Lung microvascular endothelial cell (primary cell): ENCODE measurements at regions not wholly inside any gene's neighbourhood (a gene's known extent, or its start where the extent isn't known, plus 50 kb on each side); places are given as distances from the start of the nearest gene placed in this dataset.
"Not testable (repeated sequence)": the region's sequence is repeated elsewhere in the genome, so short reads cannot be mapped to it uniquely, and the experiment has no call there.

Experiments
- DNase-seq, 2 donors: peaks; one replicate each; pipeline versions ENCODE4 v3.0.0 to v3.0.0-alpha.2; 2010; ENCODE audit warnings: low read depth in 2 of 2

DNA sequence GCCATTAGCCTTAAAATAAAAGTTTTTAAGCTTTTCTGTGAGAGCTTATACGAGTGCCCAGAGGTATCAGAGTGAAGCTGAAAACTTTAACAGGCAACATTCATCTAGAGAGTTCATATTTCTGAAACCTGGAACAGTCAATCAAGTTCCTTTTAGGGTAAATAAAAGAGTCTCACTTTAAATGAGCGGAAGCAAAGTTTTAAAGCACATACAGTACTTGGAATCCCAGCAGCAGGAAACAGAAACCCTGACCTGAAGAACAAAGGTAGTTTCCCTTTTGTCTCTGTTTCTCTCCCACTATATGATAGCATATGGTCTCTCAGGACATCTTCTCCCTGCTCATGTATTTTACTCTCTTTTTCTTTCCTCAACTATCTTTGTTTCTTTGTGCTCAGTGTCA lies 153.0 kb downstream of the ASB9 start:
- no peak for DNase-seq

DNA sequence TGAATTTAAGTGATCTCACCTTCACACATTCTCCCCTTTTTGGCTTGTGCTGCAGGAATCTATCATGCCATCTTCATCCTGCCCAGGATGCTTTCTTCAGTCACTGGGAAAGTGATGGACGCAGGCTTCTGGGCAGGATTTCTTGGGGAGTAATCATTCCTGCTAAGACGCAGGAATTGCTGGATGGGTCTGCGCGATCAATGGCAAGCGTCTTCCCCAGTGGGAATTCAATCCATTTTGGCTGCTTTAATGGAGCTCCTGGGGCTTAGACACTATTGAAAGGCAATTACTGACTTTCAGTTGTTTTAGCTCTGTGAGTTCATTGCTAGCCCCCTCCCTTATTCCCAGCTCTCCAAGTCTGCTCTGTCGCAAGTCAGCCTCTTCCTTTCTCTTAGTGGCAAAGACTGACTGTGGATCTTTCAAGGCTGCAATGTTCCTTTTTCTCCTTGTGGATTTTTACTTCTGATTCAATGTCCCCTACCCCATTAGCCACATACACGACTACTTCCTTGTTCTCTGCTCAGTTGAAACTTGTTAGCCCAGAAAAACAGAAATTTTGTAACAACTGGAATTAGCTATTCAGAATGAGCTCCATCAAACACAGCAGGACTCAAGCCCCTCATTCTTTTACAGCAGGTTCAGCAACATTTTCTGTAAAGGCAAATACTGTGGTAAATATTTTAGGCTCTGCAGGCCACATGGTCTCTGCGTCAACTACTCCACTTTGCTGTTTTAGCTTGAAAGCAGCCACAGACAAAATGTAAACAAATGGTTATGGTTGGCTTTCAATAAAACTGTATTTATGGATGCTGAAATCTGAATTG lies 154.9 kb downstream of the ASB9 start:
- DNase-seq, result no peak

DNA sequence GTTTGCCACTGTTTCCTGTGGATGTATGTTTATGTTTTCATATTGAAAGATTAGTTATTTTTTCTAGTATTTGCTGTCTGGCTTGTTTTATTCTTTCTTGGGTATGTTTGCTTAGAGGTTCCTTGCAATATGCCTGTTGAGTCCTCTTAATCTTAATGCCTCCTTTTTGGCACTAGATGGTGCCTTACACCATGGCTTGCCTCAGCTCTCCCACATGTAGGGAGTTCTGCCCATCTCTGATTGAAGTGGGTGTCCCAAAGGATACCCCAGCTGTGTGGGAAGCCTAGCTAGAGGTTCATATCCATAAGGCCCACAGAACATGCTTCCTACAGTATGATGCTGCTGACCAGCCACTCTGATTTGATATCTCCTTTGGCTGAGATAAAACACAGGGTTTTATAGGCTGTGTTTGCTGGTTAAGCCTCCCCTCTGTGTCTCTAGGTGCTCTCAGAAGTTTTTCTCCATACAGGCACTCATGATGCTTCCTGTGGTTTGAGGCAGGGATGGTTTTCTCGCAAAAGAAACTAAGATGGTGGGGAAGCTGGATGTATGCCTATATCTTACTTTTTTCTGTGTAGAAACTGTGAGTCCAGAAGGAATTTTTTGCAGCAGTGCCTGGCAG lies 162.4 kb downstream of the ASB9 start:
- DNase-seq, result no peak

DNA sequence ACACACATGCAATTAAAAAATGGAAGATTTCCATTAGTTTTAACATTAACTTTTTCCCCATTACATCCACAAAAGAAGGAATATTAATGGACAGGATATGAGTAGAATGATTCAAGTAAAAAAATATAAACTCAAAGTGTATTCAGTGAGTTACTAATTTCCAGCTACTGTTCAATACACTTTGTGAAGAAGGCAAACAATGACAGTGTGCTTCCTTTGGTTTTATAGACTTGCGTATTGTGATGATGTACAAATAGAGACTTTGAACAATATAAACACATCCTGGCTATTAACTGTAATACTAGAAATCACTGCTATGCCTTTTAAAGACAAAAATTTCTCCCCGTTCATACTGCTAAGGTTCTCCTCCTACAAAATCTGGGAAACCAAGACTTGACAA lies 171.4 kb downstream of the ASB9 start:
- DNase-seq, result no peak

DNA sequence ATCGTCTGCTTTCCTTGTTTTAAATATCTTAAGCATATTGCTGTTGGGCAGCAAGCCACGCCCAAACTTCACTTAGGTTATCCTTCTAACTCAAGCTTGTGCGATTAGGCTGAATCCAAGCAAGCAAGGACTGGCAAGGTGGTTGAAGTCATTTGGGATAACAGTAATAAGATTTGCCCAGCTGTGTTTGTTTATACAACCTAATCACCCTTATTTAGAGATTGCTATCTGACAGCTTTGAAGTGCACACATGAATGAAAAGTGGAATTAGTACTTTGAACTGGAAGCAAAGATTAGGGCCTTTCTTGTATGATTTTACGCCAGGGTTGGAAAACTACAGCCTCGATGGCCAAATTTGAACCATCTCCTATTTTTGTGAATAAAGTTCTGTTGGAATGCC lies 182.1 kb downstream of the ASB9 start:
- DNase-seq, result no peak

DNA sequence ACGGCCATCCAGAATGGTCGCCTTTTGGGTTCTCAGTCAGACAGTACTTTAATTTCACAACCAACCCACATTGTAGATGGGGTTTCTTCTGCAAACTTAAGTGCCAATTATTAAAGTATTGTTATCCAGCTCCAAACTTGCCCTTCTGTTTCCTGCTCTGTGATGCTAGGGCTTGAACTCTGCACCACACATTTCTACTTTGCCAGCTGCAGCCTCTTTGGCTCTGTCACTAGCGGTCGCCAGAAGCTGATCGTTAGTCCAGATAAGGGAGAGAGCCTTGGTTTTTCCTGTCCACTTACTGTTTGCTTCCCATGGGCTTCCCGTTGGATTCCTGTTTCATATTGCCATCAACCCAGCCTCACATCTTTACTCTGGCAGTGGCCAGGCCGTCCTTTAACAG lies 196.6 kb downstream of the ASB9 start:
- DNase-seq, result peak; percentile 0 to 5

DNA sequence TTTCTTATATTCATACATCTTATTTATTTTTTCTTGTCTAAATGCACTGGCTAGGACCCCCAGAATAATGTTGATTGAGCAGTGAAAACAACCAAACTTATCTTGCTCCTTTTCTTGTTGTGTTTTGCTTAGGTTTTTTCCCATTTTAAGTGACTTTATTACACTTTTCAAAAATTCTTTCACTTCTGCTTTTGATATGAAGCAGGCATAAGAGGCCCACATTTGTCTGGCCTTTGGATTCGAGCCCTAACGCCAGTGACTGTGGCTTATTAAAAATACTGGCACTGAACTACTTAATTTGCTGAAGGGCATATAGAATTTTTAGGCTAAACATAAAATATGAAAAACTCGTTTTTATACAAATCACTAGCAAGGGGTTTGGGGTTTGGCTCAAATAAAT lies 197.0 kb downstream of the ASB9 start:
- DNase-seq, result no peak

DNA sequence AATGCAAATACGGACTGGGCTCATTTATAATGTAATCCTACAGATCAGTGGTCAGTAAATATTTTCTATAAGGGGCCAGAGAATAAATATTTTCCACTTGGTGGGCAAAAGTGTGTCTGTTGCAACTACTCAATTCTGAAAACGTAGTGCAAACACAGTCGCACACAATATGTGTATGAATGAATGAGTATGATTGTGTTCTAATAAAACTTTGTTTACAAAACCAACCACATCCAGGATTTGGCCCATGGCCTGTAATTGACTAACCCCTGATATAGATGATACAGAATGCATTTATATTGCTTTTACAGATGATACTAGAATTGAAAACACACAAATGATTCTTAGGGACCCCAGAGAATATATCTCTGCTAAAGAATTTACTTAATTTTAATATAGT lies 197.6 kb downstream of the ASB9 start:
- no peak for DNase-seq

DNA sequence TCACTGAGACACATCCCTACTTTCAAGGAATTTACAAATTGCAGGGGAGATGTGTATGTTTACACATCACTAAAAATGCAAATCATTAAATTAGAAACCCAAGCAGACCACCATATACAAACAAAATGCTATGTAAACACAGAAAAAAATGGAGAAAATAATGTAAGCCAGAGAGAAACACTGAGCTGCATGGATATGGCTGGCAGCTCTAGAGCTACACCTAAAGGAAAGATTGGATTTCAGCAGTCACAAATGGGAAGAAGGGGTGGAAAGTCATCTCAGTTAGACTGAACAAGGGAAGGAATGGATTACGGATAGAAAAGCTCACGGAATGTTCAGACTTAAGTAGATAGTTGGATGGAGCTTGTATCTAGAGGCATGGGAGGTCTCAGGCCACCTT lies 186.3 kb downstream of the MOSPD2 start:
- DNase-seq, result no peak

DNA sequence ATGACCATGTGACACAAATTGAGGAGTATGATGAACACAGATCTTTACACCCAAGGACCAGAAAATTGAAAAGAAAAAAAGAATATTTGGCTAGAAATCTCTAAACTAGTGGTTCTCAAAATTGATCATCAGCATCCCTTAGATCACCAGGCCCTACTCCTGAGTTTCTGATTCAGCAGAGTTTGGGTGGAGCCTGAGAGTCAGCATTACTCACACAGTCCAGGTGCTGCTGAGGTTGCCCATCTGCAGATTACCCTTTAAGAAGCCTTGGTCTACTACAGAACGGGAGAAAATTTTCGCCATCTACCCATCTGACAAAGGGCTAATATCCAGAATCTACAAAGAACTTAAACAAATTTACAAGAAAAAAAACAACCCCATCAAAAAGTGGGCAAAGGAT lies 182.8 kb downstream of the MOSPD2 start:
- no peak for DNase-seq

DNA sequence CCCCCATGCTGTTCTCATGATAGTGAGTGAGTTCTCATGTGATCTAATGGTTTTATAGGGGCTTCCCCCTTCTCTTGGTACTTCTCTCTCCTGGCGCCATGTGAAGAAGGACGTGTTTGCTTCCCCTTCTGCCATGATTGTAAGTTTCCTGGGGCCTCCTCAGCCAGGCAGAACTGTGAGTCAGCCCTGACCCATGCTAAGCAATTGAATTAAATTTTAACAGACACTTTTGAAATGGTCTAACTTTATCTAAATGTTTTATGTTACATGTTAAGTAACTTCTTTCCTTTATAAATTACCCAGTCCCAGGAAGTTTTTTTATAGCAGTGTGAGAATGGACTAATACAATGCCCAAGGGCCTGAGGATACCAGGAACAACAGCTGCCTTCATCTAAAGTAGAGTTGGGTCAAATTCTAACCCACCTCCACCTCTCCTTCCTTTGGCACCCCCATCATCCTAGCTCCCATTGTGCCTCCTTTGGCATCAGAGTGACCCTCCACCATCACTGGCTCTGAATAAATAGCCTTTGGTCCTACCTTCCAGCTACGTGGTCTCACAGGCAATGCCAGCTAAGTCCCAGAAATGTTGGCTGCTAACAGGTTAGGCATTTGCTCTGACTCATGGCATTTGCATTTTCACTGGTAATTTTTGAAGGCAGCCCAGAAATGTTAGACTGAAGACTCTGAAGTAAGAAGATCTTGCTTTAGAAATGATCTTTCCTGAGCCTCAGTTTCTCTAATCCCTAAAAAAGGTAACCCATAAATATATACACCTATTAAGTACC lies 182.1 kb downstream of the MOSPD2 start:
- no peak for DNase-seq

DNA sequence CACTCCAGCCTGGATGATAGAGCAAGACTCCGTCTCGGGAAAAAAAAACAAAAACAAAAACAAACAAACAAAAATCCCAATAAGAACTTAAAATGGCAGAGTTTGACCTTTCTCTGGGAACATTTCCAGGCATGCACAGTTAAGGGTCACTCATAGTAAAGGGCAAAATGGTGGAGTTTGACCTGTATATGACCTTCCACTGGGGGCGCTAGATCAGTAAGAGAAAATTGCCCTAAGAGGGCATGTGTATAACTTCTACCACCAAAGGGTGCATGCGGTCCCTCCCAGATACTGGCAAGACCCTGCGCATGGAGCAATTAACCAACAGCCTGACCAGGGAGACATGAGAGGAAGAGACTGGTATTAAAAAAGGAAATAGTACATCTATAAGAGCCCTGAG lies 177.2 kb downstream of the MOSPD2 start:
- no peak for DNase-seq

DNA sequence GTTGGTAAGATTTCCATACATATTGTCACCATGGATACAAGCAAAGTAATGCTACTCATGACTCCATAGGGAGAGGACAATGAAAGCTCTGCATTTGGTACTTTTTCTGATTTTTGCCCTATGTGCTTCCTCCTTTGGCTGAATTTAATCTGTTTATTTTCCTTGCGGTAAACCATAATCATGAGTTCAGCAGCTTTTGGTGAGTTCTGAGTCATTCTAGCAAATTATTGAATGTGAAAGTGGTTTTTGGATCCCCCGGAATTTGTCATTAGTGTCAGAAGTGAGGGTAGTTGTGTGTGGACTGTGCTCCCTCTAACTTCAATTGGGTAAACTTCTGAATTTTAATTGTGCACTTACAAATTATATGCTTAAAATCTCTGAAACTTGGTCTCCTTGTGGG lies 170.3 kb downstream of the MOSPD2 start:
- no peak for DNase-seq

DNA sequence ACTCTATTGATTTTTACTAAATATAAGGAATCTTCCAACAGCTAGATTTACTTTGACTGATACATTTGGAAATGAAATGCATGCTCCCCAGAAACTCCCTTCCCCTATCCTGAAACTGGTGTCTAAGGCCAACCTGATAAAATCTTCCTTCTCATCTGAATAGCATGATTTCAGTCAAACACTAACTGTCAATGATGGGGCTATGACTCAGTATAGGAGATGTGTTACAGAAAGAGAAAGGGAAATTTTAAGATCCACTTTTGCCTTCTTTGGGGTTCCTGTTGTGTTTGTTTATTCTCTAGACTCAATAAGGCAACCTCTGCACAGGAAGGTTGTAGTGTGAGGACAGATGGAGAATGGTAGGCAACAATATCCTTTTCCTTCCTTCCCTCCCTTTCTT lies 160.7 kb downstream of the MOSPD2 start:
- DNase-seq, result no peak

DNA sequence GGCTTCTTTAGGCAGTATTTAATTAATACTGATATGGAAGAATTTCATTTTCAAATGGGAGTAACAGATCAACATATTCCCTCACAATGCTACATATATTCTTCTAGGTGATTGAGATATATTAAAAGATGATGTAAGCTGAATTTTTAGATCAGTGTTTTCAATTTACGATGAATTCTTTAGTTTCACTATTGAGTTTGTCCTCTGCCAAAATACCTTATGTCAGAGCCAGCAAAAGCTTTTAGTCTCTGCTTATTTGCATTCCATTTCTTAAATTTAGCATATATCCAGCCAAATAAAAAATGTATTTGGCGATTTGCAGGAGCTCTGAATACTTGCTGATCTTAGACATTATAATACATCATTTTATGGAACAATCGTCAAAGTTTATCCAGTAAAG lies 144.3 kb downstream of the MOSPD2 start:
- DNase-seq, result no peak

DNA sequence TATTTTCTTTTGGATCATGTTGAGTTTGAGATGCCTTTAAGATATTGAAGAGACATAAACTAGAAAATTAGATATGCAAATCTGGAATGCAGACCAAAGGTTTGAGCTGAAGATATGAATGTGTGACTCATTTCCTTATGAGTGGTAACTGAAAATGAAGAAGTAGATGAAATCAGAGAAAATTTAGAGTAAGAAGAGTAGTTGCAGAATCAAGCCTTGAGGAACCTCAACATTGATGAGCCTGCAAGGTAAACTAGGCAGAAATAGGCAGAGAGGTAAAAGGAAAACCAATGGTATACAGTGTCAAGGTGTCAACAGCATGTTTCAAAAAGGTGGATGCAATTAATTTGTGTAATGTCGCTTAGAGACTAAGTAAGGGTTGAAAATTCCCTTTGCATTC lies 142.8 kb downstream of the MOSPD2 start:
- no peak for DNase-seq

DNA sequence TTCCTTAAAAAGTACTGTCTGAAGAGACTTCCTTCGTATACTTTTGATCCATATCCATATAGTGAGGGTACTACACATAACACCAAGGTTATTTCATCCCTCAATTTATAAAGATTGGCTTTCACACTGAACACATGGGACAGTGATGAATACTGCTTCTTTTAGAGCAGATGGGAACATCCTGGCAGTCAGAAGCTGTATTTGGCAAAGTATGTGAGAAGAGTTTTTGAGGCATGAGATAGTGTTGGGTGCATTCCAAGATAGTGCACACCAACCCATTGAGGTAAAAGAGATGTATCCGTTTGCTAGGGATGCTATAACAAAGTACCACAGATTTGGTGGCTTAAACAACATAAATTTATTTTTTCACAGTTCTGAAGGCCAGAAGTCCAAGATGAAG lies 141.1 kb downstream of the MOSPD2 start:
- no peak for DNase-seq

DNA sequence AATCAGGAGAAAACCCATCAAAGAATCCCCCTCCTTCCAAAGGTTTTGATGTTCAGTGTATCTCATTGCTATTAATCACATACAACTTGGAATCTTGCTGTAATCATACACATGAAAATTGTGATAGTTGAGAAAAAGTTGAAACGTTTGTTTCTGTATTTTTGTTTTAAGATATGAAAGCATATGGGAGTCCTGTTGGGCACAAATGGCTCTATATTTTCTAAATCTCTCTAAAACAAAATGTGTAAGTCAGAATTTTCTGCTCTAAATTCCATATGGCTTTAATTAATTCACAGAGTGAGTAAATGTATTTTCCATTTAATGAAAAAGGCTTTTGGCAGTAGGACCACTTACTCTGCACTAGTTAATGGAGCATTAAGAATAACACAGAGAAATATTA lies 140.2 kb downstream of the MOSPD2 start:
- DNase-seq, result no peak

DNA sequence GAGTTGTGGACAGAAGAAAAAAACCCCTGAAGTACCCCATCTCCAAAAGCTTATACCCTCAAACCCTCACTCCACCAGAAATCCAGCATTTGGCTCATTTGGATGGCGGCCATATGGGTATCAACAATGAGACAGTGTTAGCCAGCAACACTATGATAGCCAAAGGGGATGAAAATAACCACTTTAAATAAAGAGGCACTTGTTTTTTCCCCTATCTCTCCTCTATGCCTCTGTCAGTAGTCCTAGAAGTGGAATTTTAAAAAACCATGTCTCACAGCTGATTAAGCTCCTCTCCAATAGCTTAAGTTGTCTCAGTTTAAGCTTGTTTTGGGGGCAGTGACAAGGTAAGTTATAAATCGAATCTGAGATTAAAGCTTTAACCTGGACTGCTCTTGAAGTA lies 124.0 kb downstream of the MOSPD2 start:
- DNase-seq, result no peak

DNA sequence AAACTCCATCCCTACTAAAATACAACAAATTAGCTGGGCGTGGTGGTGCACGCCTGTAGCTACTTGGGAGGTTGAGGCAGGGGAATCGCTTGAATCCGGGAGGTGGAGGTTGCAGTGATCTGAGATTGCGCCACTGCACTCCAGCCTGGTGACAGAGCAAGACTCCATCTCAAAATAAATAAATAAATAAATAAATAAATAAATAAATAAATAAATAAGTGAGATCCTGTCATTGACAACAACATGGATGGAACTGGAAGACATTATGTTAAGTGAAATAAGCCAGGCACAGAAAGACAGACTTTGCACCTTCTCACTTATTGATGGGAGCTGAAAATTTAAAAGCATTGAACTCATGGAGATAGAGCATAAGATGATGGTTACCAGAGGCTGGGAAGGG lies 111.2 kb downstream of the MOSPD2 start:
- DNase-seq, result not testable (repeated sequence)
